NCI-H524 (cell line): ENCODE measurements at regions not wholly inside any gene's neighbourhood (a gene's known extent, or its start where the extent isn't known, plus 50 kb on each side); places are given as distances from the start of the nearest gene placed in this dataset.

ENCODE experiments used
- DNase-seq, 2 experiments: peaks; one replicate each; lab custom pipeline; 2025; lab: John Stamatoyannopoulos, UW

DNA sequence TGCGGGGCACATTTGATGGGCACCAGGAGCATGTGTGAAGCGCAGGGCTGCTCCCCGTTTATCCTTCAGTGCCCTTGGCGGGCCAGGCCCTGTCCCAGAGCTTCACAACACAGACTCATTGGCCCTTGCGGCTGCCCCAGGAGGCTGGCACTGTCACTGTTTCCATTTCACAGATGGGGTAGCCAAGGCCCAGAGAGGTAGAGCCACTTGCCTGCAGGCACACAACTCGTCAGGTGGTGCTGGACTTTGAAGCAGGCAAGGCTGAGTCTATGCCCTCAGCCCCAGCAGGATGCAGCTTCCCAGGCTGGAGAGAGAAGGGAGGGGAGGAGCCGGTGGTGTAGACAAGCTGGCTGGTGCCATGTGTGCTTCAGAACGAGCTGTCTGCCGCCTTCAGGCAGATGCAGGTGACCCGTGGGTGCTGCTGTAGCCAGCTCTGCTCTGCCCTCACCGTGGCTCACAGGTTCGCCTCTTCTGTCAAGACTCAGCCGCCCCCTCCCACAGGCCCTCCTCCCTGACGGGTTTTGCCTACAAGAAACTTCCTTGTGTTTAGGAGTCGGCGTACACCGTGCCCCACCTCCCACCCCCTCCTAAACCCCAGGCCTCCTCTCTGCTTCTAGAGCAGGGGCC is 232.3 kb upstream of the CIBAR2 start:
- no peak for DNase-seq

DNA sequence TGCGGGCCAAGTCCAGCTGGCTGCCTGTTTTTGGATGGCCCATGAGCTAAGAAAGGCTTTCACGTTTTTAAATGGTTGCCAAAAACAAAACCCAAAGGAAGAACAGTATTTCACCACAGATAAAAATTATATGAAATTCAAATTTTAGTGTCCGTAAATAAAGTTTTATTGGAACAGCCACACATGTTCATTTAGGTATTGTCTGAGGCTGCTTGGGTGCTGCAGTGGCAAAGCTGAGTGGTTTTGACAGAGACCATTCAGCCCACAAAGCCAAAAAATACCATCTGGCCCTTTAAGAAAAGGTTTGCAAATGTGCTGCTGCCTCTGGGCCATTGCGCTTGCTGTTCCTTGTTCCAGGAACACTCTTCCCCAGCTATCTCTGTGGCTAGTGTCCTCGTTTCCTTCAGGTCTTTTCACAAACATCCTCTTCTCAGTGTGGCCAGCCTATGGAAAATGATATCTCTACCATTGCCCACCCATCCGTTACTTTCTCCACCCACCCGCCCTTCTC is 232.9 kb upstream of the CIBAR2 start:
- no peak for DNase-seq

- no peak for DNase-seq
Measured at GRCh38 chr16:85346404-85347212, 234.3 kb upstream of the CIBAR2 start.

DNA sequence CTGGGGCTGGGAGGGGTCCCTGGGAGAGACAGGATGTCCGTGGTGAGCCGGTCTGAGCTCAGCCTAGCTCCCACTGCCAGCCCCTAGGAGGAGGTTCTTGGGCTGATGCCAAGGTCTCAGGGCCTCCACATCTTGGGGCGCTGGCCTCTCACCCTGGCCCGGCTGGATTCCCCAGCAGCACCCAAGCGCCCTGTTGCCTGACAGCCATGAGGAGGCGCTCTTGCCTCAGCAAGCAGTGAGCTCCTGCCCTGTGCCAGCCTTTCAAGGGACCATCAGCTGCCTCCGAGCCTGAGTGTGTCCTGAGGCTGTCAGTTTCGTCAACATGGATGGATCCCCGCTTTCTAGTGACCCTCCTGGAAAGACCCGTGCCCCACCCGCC is 234.9 kb upstream of the CIBAR2 start:
- peak in 1 of 2 experiments; percentile 50 for DNase-seq

DNA sequence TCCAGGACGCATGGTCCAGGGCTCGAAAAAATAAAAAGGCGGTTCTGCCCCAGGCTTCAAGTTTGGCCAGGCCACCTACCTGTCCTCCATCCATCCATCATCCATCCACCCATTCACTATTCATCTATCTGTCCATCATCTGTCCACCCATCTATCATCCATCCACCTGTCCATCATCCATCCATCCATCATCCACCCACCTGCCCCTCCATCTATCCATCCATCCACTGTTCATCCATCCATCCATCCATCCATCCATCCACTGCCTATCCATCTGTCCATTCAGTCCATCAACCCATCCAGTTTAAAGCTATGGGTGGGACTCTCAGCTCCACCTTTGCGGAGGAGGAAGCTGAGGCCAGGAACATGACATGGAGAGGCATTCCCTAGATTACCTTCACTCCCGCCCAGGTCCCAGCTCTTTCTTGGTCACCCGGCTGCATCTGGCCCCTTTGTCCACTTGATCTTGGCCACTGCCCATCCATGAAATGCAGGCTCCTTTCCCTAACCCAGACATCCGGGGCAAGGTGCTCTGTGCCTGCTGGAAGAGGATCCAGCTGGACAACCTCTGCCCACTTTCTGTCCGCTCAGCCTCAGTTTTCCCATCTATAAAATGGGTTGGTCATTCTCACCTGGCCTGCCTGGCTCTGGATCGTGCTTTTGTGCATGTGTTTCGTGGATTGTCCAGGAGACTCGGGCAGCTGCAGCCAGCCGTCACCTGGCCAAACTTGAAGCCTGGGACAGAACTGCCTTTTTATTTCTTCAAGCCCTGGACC is 236.0 kb upstream of the CIBAR2 start:
- no peak for DNase-seq

- peak; percentile 72 to 79 for DNase-seq
Measured at GRCh38 chr16:85348911-85349334, 236.7 kb upstream of the CIBAR2 start.

DNA sequence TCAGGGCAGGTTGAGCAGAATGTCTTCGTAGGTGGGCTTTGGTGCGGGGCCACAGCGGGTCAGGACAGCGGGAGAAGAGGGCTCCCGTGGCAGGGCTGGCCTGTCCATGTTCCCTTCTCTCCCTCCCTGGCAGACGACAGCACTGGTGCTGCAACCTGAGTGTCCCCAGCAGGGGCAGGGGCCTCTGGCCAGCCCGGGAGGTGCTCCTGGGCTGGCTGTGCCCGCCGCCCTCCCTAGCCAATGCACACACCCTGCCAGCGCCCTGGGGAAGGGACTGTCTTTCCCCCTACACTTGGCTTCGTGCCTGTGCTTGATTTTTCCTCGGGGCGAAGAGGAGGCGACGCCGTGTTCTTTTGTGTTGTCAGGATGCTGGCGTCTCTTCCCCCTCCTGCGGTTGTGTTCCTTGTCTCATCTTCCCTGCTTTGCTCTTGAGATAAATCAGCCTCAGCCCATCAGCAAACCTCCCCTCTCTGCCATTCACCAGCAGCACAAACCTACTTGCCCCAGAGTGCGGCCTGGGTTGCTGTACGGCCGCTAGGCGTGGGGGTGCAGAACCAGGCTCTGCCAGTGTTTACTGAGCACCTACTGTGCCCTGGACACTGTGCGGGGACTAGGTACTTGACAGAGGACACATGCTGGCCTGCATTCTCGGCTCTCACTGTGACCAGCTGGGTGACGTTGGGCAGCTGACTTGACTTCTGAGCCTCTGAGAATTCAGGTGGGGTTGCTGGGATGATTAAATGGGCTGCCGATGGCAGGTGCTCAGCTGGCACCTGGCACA is 237.3 kb upstream of the CIBAR2 start:
- DNase-seq = no peak

DNA sequence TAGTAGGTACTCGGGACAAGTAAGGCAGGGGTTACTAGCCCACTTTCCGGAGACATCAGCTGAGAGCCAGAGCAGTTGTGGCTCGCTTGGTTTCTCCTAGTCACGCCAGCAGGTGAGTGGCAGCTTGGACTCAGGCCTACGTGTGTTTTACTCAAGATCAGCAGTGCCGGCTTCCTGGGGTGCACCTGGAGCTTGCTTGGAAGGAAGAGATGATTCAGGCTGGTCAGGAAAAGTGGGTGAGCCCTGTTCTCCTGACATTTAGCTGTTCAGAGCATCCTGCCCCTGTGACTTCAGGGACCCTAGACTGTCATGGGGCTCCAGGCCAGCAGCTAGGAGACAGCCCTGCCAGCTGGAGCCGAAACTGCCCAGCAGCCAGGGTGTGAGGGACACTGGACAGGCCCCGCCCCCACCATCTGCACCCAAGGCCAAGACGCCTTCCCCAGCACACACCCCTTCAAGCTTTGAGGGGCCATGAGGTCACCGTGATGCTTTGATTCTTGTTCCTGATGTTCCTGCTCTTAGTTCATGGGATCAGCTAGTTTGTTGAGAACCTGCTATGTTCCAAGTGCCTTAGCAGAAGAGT is 238.0 kb upstream of the CIBAR2 start:
- peak in 1 of 2 experiments; percentile 46 for DNase-seq

GRCh38 chr16:85350973-85351372 is 238.7 kb upstream of the CIBAR2 start:
- DNase-seq = peak; percentile 96 to 99

- DNase-seq = no peak
Measured at GRCh38 chr16:85353013-85353412, 240.7 kb upstream of the CIBAR2 start.

DNA sequence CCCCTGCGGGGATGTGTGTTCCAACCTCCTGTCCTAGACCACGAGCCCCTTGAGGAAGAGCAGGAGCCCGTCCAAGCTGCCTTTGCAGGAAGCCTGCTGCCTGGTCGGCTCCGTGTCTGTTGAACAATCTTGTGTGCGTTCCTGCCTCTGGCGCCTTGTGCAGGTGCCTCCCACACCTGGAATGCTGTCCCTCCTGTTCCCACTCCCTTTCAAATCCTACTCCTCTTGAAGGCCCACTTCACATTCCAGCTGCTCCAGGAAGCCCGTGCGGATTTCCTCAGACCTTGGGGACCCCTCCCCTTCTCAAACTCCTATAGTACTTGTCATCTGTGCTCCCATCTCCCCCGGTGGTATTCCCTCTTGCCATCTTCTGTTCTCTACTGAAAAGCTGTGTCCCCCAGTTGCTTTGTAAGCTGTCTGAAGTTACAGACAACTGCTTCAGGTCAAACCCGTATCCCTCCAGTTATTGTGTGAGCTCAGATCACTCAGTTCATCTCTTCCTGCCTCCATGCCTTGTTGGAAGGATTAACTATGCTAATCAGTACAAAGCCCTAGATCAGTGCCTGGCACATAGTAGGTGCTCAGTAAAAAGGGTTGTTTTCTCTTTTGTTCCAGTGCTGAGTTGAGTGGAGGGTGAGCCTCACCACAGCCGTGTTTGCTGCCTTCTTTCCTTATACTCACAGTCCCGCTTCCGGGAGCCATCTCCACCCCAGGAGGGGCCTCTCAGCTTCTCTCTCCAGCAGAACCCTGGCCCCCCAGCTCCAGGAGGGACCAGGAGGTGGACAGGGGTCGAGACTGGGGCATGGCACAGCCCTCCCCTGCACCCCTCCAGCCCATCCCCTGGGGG is 241.8 kb upstream of the CIBAR2 start:
- DNase-seq = peak in 1 of 2 experiments; percentile 57

GRCh38 chr16:85354686-85355514 is 242.6 kb upstream of the CIBAR2 start:
- peak; percentile 70 to 76 for DNase-seq

DNA sequence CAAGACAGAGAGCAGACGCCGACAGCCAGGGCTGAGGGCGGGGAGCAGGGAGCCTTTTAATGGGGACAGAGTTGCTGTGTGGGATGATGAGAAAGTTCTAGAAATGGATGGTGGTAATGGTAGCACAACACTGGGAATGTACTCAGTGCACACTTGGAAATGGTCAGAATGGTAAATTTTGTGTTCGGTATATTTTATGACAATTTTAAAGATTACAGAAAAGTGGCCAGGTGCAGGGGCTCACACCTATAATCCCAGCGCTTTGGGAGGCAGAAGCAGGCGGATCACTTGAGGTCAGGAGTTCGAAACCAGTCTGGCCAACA is 243.2 kb upstream of the CIBAR2 start:
- no peak for DNase-seq

- no peak for DNase-seq
Measured at GRCh38 chr16:85356157-85356556, 243.9 kb upstream of the CIBAR2 start.

DNA sequence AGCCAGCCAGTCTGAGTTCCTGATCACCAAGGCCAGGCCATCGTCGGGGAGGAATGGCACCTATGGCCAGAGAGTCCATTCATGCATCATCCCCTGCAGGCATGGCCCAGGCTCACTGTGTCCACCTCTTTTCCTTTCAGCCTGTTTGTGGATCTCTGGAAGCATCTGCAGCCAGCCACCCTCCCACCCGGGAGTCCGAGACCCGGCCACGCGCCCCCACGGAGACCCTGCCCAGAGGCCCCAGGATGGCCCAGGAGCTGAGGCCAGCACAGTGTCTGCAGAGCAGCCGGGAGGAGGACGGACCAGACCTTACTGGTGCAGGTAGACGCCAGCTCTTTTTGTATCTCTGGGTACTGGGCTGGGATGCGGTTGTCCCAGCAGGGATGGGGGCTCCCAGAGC is 245.1 kb upstream of the CIBAR2 start:
- no peak for DNase-seq

DNA sequence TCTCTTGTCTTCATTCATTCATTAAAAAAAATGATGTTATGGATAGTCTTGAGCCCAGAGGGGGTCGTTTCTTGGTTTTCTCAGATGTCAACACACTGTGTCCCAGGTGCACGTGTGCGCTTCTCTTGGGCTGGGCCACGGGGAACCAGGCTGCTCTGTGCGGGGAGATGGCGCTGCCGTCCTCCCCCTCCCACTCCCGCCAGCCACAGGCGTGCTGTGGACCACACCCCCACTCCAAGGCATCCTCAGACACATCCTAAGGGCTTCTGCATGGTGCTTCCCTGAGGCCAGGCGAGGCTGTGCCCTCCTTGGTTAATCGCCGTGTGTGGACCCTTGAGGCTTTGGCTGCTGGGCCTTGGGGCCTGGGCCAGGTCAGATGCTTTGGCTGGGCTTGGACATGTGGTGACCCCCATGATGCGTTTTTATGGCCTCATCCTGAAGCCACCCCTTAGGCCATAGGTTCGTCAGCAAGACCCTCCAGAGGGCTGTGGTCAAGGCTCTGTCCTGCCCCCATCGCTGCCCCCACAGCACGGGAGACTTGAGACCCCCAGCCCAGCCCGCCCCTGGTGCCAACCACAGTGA is 245.7 kb upstream of the CIBAR2 start:
- no peak for DNase-seq

DNA sequence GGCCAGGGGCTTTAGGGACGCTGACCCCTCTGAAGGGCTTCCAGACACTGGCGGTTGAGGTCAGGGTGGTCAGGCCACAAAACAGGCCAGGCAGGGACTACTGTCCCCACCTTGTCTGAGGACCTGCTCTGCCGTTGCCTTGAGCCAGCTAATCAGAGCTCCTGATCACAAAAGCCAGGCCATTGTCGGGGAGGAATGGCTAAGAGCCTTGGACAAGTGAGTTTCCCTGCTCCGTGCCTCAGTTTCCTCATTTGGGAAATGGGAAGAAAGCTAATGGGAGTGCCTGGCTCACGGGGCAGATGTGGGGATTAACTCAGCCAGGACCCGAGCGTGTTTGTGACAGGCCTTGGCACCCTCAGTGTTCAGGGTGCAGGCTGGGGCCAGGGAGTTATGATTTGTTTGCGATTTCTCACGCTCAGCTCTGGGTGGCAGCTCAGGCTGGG is 246.5 kb upstream of the CIBAR2 start:
- no peak for DNase-seq

DNA sequence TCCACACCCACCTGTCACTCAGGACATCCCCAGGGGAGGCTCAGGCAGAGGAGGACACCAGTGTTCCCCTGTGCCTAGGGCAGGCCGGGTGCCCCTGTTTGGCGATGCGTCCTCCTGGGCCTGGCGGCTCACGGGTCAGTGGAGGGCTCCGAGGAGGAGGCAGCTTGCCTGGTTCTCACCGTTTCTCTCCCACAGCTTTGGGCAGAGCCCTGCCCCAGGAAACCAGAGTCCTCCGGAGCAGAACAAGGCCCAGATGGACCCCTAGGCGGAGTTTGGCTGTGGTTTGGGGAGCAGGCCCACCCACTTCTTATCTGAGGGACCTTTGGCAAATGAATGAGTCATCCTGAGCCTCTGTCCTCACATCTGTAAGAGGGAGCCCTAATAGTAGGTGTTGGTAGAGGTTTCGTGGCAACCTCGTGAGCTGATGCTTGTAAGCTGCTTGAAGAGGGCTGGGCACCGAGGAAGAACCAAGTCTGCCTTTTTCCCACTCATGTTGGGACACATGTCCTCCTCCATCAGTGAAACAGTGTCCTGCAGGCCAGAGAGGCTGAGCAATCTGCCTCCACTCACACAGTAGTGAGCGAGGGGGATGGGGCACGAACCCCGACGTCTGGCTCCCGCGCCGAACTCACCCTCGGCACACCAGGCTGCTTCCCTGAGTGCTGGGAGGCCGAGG is 247.0 kb upstream of the CIBAR2 start:
- no peak for DNase-seq
